ENCODE measurements at regions not wholly inside any gene's neighbourhood (a gene's known extent, or its start where the extent isn't known, plus 50 kb on each side); places are given as distances from the start of the nearest gene placed in this dataset.

DNA sequence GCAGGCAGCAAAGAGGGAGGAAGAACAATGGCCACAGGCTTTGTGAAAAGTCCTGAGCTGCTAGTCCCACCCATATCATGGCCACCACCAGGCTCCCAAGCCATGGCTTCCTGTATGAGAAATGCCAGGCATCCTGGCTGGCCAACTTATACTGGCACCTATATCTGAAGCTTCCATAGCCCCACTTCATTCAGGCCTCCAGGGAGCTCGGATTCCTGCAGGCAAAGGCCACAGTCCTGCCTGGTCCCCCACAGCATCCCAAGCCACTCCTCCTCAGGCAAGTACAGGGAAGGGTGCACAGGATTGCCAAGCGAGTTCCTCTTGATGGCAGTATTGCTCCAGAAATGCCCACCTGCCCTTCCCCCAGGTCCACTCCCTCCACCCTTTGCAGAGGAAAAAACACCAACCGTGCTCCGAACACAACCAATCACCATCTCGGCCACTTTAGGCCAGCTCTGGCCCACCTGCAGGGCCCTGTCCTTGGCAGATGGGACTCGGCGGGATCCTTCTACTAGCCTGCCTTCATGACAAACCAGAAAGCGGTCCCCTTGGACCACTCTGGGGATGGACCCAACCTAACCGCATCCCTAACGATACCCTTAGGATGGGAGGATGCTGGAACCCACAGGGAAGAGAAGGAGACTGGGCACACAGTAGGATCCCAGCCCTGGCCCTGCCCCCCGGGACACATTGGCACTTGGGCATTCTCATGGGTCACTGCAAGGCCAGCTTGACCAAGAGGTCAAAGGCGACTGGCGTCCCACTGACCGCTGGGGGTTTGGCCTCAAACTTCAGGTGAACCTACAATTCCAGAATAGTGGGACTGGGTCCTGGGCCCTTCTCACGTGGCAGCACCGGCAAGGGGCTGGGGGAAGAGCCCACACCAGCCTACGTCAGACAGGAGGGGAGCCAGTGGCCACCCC lies 220.4 kb upstream of the AGTR2 start (continued):
- TF ChIP-seq NR2C2 (CRISPR knock-in tag; IDR thresholded peaks at IDR 0.05; ENCODE audit: borderline replicate concordance) (no peak), NFYC (CRISPR knock-in tag; IDR thresholded peaks at IDR 0.05) (peak; percentile 55; the same call in 1 of the 2 replicates), ELF1 (CRISPR knock-in tag; IDR thresholded peaks at IDR 0.05) (no peak), SNAPC4 (CRISPR knock-in tag; IDR thresholded peaks at IDR 0.05) (0 out of 2 replicates have a peak, but pooled peaks have one; percentile 41), ZNF317 (CRISPR knock-in tag; IDR thresholded peaks at IDR 0.05) (no peak), ZFX (CRISPR knock-in tag; IDR thresholded peaks at IDR 0.05; ENCODE audit: low read depth) (peak; percentile 23; the same call in 1 of the 2 replicates), YY1 (IDR thresholded peaks at IDR 0.05; ENCODE audit: insufficient read depth, insufficient replicate concordance, low read depth, low read length) (peak; percentile 30), ZNF570 (CRISPR knock-in tag; IDR thresholded peaks at IDR 0.05; ENCODE audit: borderline replicate concordance) (no peak)
- TF ChIP-seq, protein P1, sequence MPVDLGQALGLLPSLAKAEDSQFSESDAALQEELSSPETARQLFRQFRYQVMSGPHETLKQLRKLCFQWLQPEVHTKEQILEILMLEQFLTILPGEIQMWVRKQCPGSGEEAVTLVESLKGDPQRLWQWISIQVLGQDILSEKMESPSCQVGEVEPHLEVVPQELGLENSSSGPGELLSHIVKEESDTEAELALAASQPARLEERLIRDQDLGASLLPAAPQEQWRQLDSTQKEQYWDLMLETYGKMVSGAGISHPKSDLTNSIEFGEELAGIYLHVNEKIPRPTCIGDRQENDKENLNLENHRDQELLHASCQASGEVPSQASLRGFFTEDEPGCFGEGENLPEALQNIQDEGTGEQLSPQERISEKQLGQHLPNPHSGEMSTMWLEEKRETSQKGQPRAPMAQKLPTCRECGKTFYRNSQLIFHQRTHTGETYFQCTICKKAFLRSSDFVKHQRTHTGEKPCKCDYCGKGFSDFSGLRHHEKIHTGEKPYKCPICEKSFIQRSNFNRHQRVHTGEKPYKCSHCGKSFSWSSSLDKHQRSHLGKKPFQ (CRISPR knock-in tag; IDR thresholded peaks at IDR 0.05; ENCODE audit: insufficient replicate concordance) = no peak
- TF ChIP-seq, protein P2, sequence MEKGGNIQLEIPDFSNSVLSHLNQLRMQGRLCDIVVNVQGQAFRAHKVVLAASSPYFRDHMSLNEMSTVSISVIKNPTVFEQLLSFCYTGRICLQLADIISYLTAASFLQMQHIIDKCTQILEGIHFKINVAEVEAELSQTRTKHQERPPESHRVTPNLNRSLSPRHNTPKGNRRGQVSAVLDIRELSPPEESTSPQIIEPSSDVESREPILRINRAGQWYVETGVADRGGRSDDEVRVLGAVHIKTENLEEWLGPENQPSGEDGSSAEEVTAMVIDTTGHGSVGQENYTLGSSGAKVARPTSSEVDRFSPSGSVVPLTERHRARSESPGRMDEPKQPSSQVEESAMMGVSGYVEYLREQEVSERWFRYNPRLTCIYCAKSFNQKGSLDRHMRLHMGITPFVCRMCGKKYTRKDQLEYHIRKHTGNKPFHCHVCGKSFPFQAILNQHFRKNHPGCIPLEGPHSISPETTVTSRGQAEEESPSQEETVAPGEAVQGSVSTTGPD (CRISPR knock-in tag; IDR thresholded peaks at IDR 0.05) = no peak
- TF ChIP-seq, protein P3, sequence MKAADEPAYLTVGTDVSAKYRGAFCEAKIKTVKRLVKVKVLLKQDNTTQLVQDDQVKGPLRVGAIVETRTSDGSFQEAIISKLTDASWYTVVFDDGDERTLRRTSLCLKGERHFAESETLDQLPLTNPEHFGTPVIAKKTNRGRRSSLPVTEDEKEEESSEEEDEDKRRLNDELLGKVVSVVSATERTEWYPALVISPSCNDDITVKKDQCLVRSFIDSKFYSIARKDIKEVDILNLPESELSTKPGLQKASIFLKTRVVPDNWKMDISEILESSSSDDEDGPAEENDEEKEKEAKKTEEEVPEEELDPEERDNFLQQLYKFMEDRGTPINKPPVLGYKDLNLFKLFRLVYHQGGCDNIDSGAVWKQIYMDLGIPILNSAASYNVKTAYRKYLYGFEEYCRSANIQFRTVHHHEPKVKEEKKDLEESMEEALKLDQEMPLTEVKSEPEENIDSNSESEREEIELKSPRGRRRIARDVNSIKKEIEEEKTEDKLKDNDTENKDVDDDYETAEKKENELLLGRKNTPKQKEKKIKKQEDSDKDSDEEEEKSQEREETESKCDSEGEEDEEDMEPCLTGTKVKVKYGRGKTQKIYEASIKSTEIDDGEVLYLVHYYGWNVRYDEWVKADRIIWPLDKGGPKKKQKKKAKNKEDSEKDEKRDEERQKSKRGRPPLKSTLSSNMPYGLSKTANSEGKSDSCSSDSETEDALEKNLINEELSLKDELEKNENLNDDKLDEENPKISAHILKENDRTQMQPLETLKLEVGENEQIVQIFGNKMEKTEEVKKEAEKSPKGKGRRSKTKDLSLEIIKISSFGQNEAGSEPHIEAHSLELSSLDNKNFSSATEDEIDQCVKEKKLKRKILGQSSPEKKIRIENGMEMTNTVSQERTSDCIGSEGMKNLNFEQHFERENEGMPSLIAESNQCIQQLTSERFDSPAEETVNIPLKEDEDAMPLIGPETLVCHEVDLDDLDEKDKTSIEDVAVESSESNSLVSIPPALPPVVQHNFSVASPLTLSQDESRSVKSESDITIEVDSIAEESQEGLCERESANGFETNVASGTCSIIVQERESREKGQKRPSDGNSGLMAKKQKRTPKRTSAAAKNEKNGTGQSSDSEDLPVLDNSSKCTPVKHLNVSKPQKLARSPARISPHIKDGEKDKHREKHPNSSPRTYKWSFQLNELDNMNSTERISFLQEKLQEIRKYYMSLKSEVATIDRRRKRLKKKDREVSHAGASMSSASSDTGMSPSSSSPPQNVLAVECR (CRISPR knock-in tag; IDR thresholded peaks at IDR 0.05; ENCODE audit: borderline replicate concordance) = peak; percentile 32; the same call in 1 of the 2 replicates
- TF ChIP-seq, protein P4, sequence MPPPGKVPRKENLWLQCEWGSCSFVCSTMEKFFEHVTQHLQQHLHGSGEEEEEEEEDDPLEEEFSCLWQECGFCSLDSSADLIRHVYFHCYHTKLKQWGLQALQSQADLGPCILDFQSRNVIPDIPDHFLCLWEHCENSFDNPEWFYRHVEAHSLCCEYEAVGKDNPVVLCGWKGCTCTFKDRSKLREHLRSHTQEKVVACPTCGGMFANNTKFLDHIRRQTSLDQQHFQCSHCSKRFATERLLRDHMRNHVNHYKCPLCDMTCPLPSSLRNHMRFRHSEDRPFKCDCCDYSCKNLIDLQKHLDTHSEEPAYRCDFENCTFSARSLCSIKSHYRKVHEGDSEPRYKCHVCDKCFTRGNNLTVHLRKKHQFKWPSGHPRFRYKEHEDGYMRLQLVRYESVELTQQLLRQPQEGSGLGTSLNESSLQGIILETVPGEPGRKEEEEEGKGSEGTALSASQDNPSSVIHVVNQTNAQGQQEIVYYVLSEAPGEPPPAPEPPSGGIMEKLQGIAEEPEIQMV (CRISPR knock-in tag; IDR thresholded peaks at IDR 0.05; ENCODE audit: low read depth) = no peak
